ENCODE measurements at regions not wholly inside any gene's neighbourhood (a gene's known extent, or its start where the extent isn't known, plus 50 kb on each side); places are given as distances from the start of the nearest gene placed in this dataset.

GRCh38 chr4:35325908-35326453 lies 918.3 kb downstream of the ARAP2 start:
- no peak overlapping the region for H3K4me3 ChIP-seq (ENCODE audit: low read length in 3 of 3)

DNA sequence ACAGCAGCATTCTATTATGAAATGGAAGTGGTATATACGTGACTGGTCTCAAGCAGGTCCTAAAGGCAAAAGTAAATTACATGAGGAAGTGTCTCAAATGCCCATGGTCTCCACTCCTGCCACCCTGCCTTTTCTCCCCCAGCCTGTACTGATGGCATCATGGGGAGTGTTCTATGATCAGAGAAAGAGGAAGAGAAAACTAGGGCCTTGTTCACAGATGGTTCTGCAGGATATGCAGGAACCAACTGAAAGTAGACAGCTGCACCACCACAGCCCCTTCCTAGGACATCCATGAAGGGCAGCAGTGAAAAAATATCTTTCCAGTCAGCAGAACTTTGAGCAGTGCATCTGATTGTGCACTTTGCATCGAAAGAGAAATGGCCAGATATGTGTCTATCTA lies 901.5 kb downstream of the ARAP2 start:
- no peak for DNase-seq
- Histone ChIP-seq H3K4me1 (ENCODE audit: control insufficient read depth in 2 of 3, insufficient read depth in 2 of 3, low read depth in 1 of 3, low read length in 3 of 3) (no peaks in the 10 kb centered on the region), H3K4me3 (ENCODE audit: low read length in 3 of 3) (no peak overlapping the region), H3K27ac (ENCODE audit: low read depth in 2 of 2, low read length in 2 of 2) (no peak overlapping the region), H3K36me3 (ENCODE audit: control insufficient read depth in 2 of 3, insufficient read depth in 3 of 3, low read length in 3 of 3) (no peaks in the 10 kb centered on the region), H3K27me3 (ENCODE audit: control insufficient read depth, insufficient read depth, low read length) (no peaks in the 10 kb centered on the region), H3K9ac (ENCODE audit: low read length in 3 of 3) (no peak overlapping the region), H3K9me3 (ENCODE audit: control insufficient read depth in 2 of 3, insufficient read depth in 1 of 3, low read length in 3 of 3) (no peaks in the 10 kb centered on the region)
- no peak for TF ChIP-seq CTCF (IDR thresholded peaks at IDR 0.05; ENCODE audit: borderline replicate concordance, extremely low read depth, insufficient read depth)
- no peak for FAIRE-seq
- intact Hi-C loops (cut with DNase I) = no loop called here

More at GRCh38 chr4:35325908-35326453, 918.3 kb downstream of the ARAP2 start:
- Histone ChIP-seq H3K4me1 (ENCODE audit: control insufficient read depth in 2 of 3, insufficient read depth in 2 of 3, low read depth in 1 of 3, low read length in 3 of 3) (no peaks in the 10 kb centered on the region), H3K9me3 (ENCODE audit: control insufficient read depth in 2 of 3, insufficient read depth in 1 of 3, low read length in 3 of 3) (no peaks in the 10 kb centered on the region), H3K9ac (ENCODE audit: low read length in 3 of 3) (no peak overlapping the region), H3K27ac (ENCODE audit: low read depth in 2 of 2, low read length in 2 of 2) (no peak overlapping the region), H3K27me3 (ENCODE audit: control insufficient read depth, insufficient read depth, low read length) (no peaks in the 10 kb centered on the region), H3K36me3 (ENCODE audit: control insufficient read depth in 2 of 3, insufficient read depth in 3 of 3, low read length in 3 of 3) (no peaks in the 10 kb centered on the region)
- TF ChIP-seq CTCF (IDR thresholded peaks at IDR 0.05; ENCODE audit: borderline replicate concordance, extremely low read depth, insufficient read depth) = no peak
- intact Hi-C loops (cut with DNase I) = no loop called here
- FAIRE-seq (no peak), DNase-seq (no peak)

- Histone ChIP-seq H3K27ac (ENCODE audit: low read depth in 2 of 2, low read length in 2 of 2) (no peak overlapping the region), H3K4me3 (ENCODE audit: low read length in 3 of 3) (no peak overlapping the region), H3K27me3 (ENCODE audit: control insufficient read depth, insufficient read depth, low read length) (no peaks in the 10 kb centered on the region), H3K9me3 (ENCODE audit: control insufficient read depth in 2 of 3, insufficient read depth in 1 of 3, low read length in 3 of 3) (peaks cover 0 to 8% (median 0%) of the 10 kb centered on the region in 3 donors), H3K4me1 (ENCODE audit: control insufficient read depth in 2 of 3, insufficient read depth in 2 of 3, low read depth in 1 of 3, low read length in 3 of 3) (no peaks in the 10 kb centered on the region), H3K36me3 (ENCODE audit: control insufficient read depth in 2 of 3, insufficient read depth in 3 of 3, low read length in 3 of 3) (no peaks in the 10 kb centered on the region), H3K9ac (ENCODE audit: low read length in 3 of 3) (no peak overlapping the region)
- TF ChIP-seq CTCF (IDR thresholded peaks at IDR 0.05; ENCODE audit: borderline replicate concordance, extremely low read depth, insufficient read depth) = no peak
- intact Hi-C loops (cut with DNase I) = no loop called here
- DNase-seq = no peak
- FAIRE-seq = no peak
These were observed 897.0 kb downstream of the ARAP2 start for GRCh38 chr4:35347276-35347675.

DNA sequence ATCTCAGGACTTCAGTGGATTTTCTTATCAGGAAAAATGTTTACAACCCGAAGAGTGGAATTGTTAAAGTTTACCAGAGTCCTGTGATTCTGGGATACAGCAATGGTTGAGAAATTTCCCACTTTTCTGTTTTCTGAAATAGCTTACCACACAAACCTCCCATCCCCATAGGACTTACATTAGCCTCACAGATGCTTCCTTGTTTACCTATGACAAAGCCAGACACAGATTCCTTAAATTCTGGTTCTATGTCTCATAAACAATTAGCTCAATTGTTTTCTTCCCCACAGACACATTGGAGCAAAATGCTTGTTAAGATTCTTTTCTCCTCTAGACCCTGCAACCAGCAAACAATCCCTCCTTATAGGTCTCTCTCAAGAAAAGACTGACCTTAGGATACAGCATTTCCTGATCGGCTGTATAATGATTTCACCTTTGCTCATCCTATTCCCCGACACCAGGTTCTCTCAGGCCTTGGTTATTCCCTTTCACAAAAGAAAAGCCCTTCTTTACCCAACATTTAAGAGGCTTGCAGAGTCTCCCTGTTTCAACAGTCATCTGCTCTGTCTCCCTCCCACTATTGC lies 886.2 kb downstream of the ARAP2 start:
- DNase-seq (no peak), FAIRE-seq (no peak)
- Histone ChIP-seq H3K9me3 (ENCODE audit: control insufficient read depth in 2 of 3, insufficient read depth in 1 of 3, low read length in 3 of 3) (no peaks in the 10 kb centered on the region), H3K27me3 (ENCODE audit: control insufficient read depth, insufficient read depth, low read length) (no peaks in the 10 kb centered on the region), H3K27ac (ENCODE audit: low read depth in 2 of 2, low read length in 2 of 2) (no peak overlapping the region), H3K4me1 (ENCODE audit: control insufficient read depth in 2 of 3, insufficient read depth in 2 of 3, low read depth in 1 of 3, low read length in 3 of 3) (no peaks in the 10 kb centered on the region), H3K36me3 (ENCODE audit: control insufficient read depth in 2 of 3, insufficient read depth in 3 of 3, low read length in 3 of 3) (no peaks in the 10 kb centered on the region), H3K9ac (ENCODE audit: low read length in 3 of 3) (no peak overlapping the region), H3K4me3 (ENCODE audit: low read length in 3 of 3) (no peak overlapping the region)
- TF ChIP-seq CTCF (IDR thresholded peaks at IDR 0.05; ENCODE audit: borderline replicate concordance, extremely low read depth, insufficient read depth) = no peak
- intact Hi-C loops (cut with DNase I) = no loop called here

Measured in kidney (tissue), 13 donors.